HepG2 (cell line): ENCODE measurements at regions not wholly inside any gene's neighbourhood (a gene's known extent, or its start where the extent isn't known, plus 50 kb on each side); places are given as distances from the start of the nearest gene placed in this dataset.

Experiments used
- ATAC-seq: fragments of 200-7000 bp; cut with Tn5 transposase; 3 replicates; pipeline ENCODE4 v1.9.1; 2020; ENCODE audit warnings: mild to moderate bottlenecking, moderate library complexity
- BruUV-seq: library from RNA; stranded (reverse); fragments of 400-500 nt; replicated peaks from 2 replicates; lab custom pipeline; 2021; lab: Mats Ljungman, UMichigan
- CTCF ChIA-PET: fragments of 300-600 bp; formaldehyde crosslinking; extraction: SDS; loops from one replicate; lab custom pipeline; 2021; ENCODE audit warnings: low total read pairs, inconsistent platforms, low intra/inter-chr PET ratio; lab: Yijun Ruan, JAX
- POLR2A ChIA-PET: fragments of 350-600 bp; sonication (Branson Sonifier 250); formaldehyde crosslinking; loops from one replicate; lab custom pipeline; 2020; ENCODE audit warnings: antibody characterized with exemption, inconsistent platforms; lab: Yijun Ruan, JAX
- DNase-seq: peaks from one replicate; pipeline ENCODE4 v3.0.0-alpha.2; 2015; ENCODE audit warnings: low spot score
- FAIRE-seq: peaks from 3 replicates; lab custom pipeline; 2011; peaks lifted over from hg19 to GRCh38; lab: Jason Lieb, UNC
- H2AFZ ChIP-seq: one replicate; pipeline ENCODE4 v1.6.1; 2011; ENCODE audit warnings: low read length, inconsistent platforms
- H3K27ac ChIP-seq: fragments of 300-600 bp; 3 replicates; pipeline ENCODE4 v1.8.0; 2011; ENCODE audit warnings: mixed run types, mild to moderate bottlenecking, mixed read lengths, low read length, inconsistent platforms; ENCODE audit not compliant: insufficient read depth; ENCODE audit errors: extremely low read length
- H3K27me3 ChIP-seq, 2 experiments: fragments of 200-600 bp in 1 of 2; 2 replicates in 1 of 2; 3 replicates in 1 of 2; pipeline versions ENCODE4 v1.6.0 to v1.8.0; 2011; ENCODE audit warnings: low read length in 2 of 2, mild to moderate bottlenecking in 2 of 2, moderate library complexity in 2 of 2, inconsistent platforms in 1 of 2; ENCODE audit not compliant: insufficient read depth in 2 of 2, control insufficient read depth in 1 of 2
- H3K36me3 ChIP-seq, 2 experiments: fragments of 200-600 bp in 1 of 2; replicated peaks in 1 of 2; 2 replicates in 1 of 2; 3 replicates in 1 of 2; pipeline versions ENCODE4 v1.5.1 to v1.8.0; 2011; ENCODE audit warnings: low read length in 2 of 2, inconsistent platforms in 1 of 2; ENCODE audit not compliant: insufficient read depth in 2 of 2, control insufficient read depth in 1 of 2
- H3K4me1 ChIP-seq: 2 replicates; pipeline ENCODE4 v1.5.1; 2012; ENCODE audit warnings: low read length, inconsistent platforms; ENCODE audit not compliant: insufficient read depth
- H3K4me2 ChIP-seq: 2 replicates; pipeline ENCODE4 v1.6.0; 2011; ENCODE audit warnings: low read depth, low read length, inconsistent platforms
- H3K4me3 ChIP-seq, 3 experiments: fragments of 200-600 bp in 1 of 3; sonication (generic), shearing (Covaris generic) in 1 of 3; replicated peaks in 1 of 3; 2 replicates each; pipeline ENCODE4 v1.5.1; 2011 to 2016; ENCODE audit warnings: low read length in 3 of 3, inconsistent platforms in 2 of 3, low read depth in 2 of 3, mild to moderate bottlenecking in 2 of 3, control low read depth in 1 of 3, mixed read lengths in 1 of 3; ENCODE audit not compliant: insufficient read depth in 1 of 3
- H3K79me2 ChIP-seq: one replicate; pipeline ENCODE4 v1.6.1; 2011; ENCODE audit warnings: low read length, inconsistent platforms; ENCODE audit not compliant: insufficient read depth
- H3K9ac ChIP-seq: 2 replicates; pipeline ENCODE4 v1.6.0; 2011; ENCODE audit warnings: mild to moderate bottlenecking, low read depth, low read length, inconsistent platforms; ENCODE audit not compliant: insufficient read depth
- H3K9me3 ChIP-seq: 2 replicates; pipeline ENCODE4 v1.5.1; 2012; ENCODE audit warnings: mild to moderate bottlenecking, low read length
- H4K20me1 ChIP-seq: 2 replicates; pipeline ENCODE4 v1.6.0; 2011; ENCODE audit warnings: inconsistent platforms, mild to moderate bottlenecking, low read length, moderate library complexity; ENCODE audit not compliant: insufficient read depth
- AFF4 ChIP-seq: sonication (generic); formaldehyde crosslinking; IDR thresholded peaks from 2 replicates; pipeline ENCODE4 v1.4.0; 2020; ENCODE audit warnings: missing genetic modification reagents
- CREBL2 ChIP-seq: sonication (generic); formaldehyde crosslinking; IDR thresholded peaks from 2 replicates; pipeline ENCODE4 v1.8.1; 2023; ENCODE audit warnings: missing genetic modification reagents, mild to moderate bottlenecking, borderline replicate concordance
- ETS1 ChIP-seq: sonication (generic); formaldehyde crosslinking; IDR thresholded peaks from 2 replicates; pipeline ENCODE4 v1.4.0; 2020; ENCODE audit warnings: missing genetic modification reagents
- GTF2F1 ChIP-seq: fragments of 150-350 bp; IDR thresholded peaks from 2 replicates; pipeline ENCODE4 v1.6.1; 2014; ENCODE audit warnings: low read length
- HDAC1 ChIP-seq: sonication (generic); formaldehyde crosslinking; IDR thresholded peaks from 2 replicates; pipeline ENCODE4 v1.5.1; 2020; ENCODE audit warnings: mild to moderate bottlenecking, missing genetic modification reagents
- HMG20A ChIP-seq: IDR thresholded peaks from 2 replicates; pipeline ENCODE4 v1.6.1; 2016; ENCODE audit warnings: borderline replicate concordance
- IRF2 ChIP-seq: IDR thresholded peaks from 2 replicates; pipeline ENCODE4 v1.6.1; 2018; ENCODE audit warnings: missing genetic modification reagents, missing compliant biosample characterization
- MYC ChIP-seq: sonication (generic); formaldehyde crosslinking; IDR thresholded peaks from 2 replicates; pipeline ENCODE4 v1.9.0; 2021; ENCODE audit warnings: missing genetic modification reagents, borderline replicate concordance
- RORA ChIP-seq: sonication (generic); formaldehyde crosslinking; IDR thresholded peaks from 2 replicates; pipeline ENCODE4 v1.5.0; 2020; ENCODE audit warnings: mild to moderate bottlenecking, missing genetic modification reagents, moderate library complexity
- RXRA ChIP-seq: sonication (generic); formaldehyde crosslinking; IDR thresholded peaks from 2 replicates; pipeline ENCODE4 v1.5.1; 2020; ENCODE audit warnings: missing genetic modification reagents
- ZBTB21 ChIP-seq: sonication (generic); formaldehyde crosslinking; IDR thresholded peaks from 2 replicates; pipeline ENCODE4 v1.4.0; 2020; ENCODE audit warnings: missing genetic modification reagents
- ZKSCAN8 ChIP-seq: IDR thresholded peaks from 2 replicates; pipeline ENCODE4 v1.6.1; 2016; ENCODE audit warnings: borderline replicate concordance, missing genetic modification reagents, missing compliant biosample characterization
- ZNF143 ChIP-seq: sonication (generic); formaldehyde crosslinking; IDR thresholded peaks from 2 replicates; pipeline ENCODE4 v1.4.0; 2020; ENCODE audit warnings: missing genetic modification reagents
- ZNF18 ChIP-seq: sonication (generic); formaldehyde crosslinking; IDR thresholded peaks from 2 replicates; pipeline ENCODE4 v1.8.0; 2022; ENCODE audit warnings: mild to moderate bottlenecking, missing genetic modification reagents; ENCODE audit not compliant: insufficient replicate concordance
- ZNF382 ChIP-seq: sonication (generic); formaldehyde crosslinking; IDR thresholded peaks from 2 replicates; pipeline ENCODE4 v1.5.0; 2020; ENCODE audit warnings: missing genetic modification reagents, mild to moderate bottlenecking, borderline replicate concordance
- ZNF75D ChIP-seq: sonication (generic); formaldehyde crosslinking; IDR thresholded peaks from 2 replicates; pipeline ENCODE4 v1.8.1; 2023; ENCODE audit warnings: missing genetic modification reagents, mild to moderate bottlenecking, borderline replicate concordance
- ZNF879 ChIP-seq: sonication (generic); formaldehyde crosslinking; IDR thresholded peaks from 2 replicates; pipeline ENCODE4 v1.8.1; 2023; ENCODE audit warnings: missing genetic modification reagents
- WGBS: methylation state at CpG from one replicate; pipeline ENCODE4 v1.1.6; 2017; ENCODE audit warnings: low lambda C conversion rate; 5-methylcytosine and 5-hydroxymethylcytosine counted together
- in situ Hi-C: cut with HindIII; loops from 2 replicates; pipeline ENCODE4 v1.10.0; 2017; ENCODE audit warnings: low pct_unique_long_range_greater_than_20kb; ENCODE audit not compliant: extremely low pct_ligation_motif_present
- intact Hi-C: fragments of 100-400 bp; cut with micrococcal nuclease; formaldehyde crosslinking; loops from one replicate; pipeline ENCODE4 v1.10.0; 2022; ENCODE audit not compliant: unreplicated experiment

- Histone ChIP-seq H4K20me1 (no peaks in the 10 kb centered on the region), H3K9me3 (no peaks in the 10 kb centered on the region), H3K4me1 (no peaks in the 10 kb centered on the region), H3K9ac (no peak overlapping the region), H3K4me2 (no peak overlapping the region), H3K79me2 (no peaks in the 10 kb centered on the region), H3K4me3 (no peak overlapping the region), H3K36me3 (no peaks in the 10 kb centered on the region), H3K27me3 (no peaks in the 10 kb centered on the region), H3K27ac (no peak overlapping the region), H2AFZ (no peak overlapping the region)
- no peak for ATAC-seq
- CTCF ChIA-PET: no interaction called here
- 5% methylated on average over 3 of the region's 3 CpGs for WGBS
- BruUV-seq: no TSS peak
- intact Hi-C loops: no loop called here
- FAIRE-seq: no peak
- in situ Hi-C loops: no loop called here
- no peak for DNase-seq
- POLR2A ChIA-PET: no interaction called here
- TF ChIP-seq IRF2 (CRISPR knock-in tag) (no peak), HDAC1 (CRISPR knock-in tag) (no peak), RORA (CRISPR knock-in tag) (no peak), AFF4 (no peak), ZNF143 (CRISPR knock-in tag) (no peak), HMG20A (CRISPR knock-in tag) (no peak), ETS1 (CRISPR knock-in tag) (no peak), RXRA (CRISPR knock-in tag) (no peak), ZNF75D (CRISPR knock-in tag) (no peak), ZNF382 (CRISPR knock-in tag) (no peak), ZBTB21 (no peak), ZKSCAN8 (CRISPR knock-in tag) (no peak), GTF2F1 (no peak), MYC (CRISPR knock-in tag) (no peak), ZNF879 (CRISPR knock-in tag) (no peak), ZNF18 (CRISPR knock-in tag) (no peak), CREBL2 (no peak)
These were observed 70.9 kb downstream of the TMEM215 start for GRCh38 chr9:32854271-32854670.
